ENCODE measurements at regions not wholly inside any gene's neighbourhood (a gene's known extent, or its start where the extent isn't known, plus 50 kb on each side); places are given as distances from the start of the nearest gene placed in this dataset.

- no peak overlapping the region for H3K4me3 ChIP-seq
- intact Hi-C loops (cut with DNase I, micrococcal nuclease) = no loop called here
- TF ChIP-seq CTCF (IDR thresholded peaks at IDR 0.05) = no peak
- H3K36me3 ChIP-seq (ENCODE audit: low read depth) = no peaks in the 10 kb centered on the region
- no peaks in the 10 kb centered on the region for H3K9me3 ChIP-seq
- ATAC-seq (no peak), DNase-seq (no peak)
- no peaks in the 10 kb centered on the region for H3K4me1 ChIP-seq (ENCODE audit: low read depth)
Measured at GRCh38 chr10:108523016-108523800, 1358.7 kb upstream of the SORCS1 start.

DNA sequence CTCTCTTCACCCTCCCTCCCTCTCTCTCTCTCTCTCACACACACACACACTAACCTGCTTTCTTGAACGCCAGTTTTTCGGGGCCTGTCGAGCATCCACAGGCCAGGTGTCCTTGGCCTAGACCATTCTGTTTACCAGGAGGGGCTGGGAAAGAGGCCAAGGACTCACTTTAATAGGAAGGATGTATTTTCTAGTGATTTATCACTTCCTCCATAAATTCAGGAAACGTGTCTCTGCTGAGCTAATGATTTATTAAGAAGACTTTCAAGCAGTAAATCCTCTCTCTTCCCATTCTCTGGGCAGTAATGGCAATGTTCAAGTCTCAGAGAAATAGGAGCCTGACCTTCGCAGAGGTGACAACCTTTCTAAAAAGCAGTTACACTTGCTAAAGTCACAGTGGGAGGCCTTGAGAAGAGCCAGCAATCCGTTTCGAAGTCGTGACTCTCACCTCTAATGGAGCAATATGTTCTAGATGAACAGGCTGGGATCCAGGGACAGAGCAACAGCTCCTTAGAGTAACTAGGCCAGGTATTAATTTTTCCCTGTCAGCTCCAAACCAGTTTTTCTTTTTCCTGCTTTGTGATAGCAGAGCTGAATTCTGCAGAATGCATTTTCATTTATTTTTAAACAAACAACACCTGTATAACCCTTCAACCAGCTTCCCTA, 1357.5 kb upstream of the SORCS1 start:
- DNase-seq (no peak), ATAC-seq (no peak)
- no peak overlapping the region for H3K4me3 ChIP-seq
- H3K4me1 ChIP-seq (ENCODE audit: low read depth) = no peaks in the 10 kb centered on the region
- no peak for TF ChIP-seq CTCF (IDR thresholded peaks at IDR 0.05)
- H3K9me3 ChIP-seq = no peaks in the 10 kb centered on the region
- intact Hi-C loops (cut with DNase I, micrococcal nuclease) = no loop called here
- H3K36me3 ChIP-seq (ENCODE audit: low read depth) = no peaks in the 10 kb centered on the region

GRCh38 chr10:108515821-108516220, 1351.3 kb upstream of the SORCS1 start:
- ATAC-seq = no peak
- Histone ChIP-seq H3K4me3 (no peak overlapping the region), H3K36me3 (ENCODE audit: low read depth) (no peaks in the 10 kb centered on the region), H3K9me3 (no peaks in the 10 kb centered on the region), H3K4me1 (ENCODE audit: low read depth) (no peaks in the 10 kb centered on the region)
- no peak for DNase-seq
- intact Hi-C loops (cut with DNase I, micrococcal nuclease) = no loop called here
- TF ChIP-seq CTCF (IDR thresholded peaks at IDR 0.05) = no peak

- no peak for DNase-seq
- Histone ChIP-seq H3K4me3 (no peak overlapping the region), H3K36me3 (ENCODE audit: low read depth) (no peaks in the 10 kb centered on the region), H3K9me3 (no peaks in the 10 kb centered on the region), H3K4me1 (ENCODE audit: low read depth) (no peaks in the 10 kb centered on the region)
- ATAC-seq = no peak
- TF ChIP-seq CTCF (IDR thresholded peaks at IDR 0.05) = no peak
- intact Hi-C loops (cut with DNase I, micrococcal nuclease) = no loop called here
Measured at GRCh38 chr10:108500396-108500795, 1335.9 kb upstream of the SORCS1 start.

DNA sequence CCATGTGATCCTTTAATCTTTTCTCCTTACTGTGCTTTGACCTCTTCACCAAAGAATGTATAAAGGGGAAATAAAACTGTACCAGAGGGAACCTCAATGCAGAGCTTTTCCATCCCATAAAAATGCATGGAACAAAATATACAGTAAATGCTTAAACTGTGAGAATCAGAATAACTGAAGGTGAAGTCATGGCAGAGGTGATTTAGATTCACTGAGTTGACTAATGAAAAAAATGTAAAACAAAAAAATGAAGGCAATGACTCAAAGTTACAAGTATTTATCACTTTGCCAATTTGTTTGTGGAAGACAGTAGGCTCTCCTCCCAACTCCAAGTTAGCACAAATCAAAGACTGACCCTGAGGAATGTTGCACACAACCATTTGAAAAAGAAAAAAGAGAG, 1331.6 kb upstream of the SORCS1 start:
- no peak for TF ChIP-seq CTCF (IDR thresholded peaks at IDR 0.05)
- H3K9me3 ChIP-seq = no peaks in the 10 kb centered on the region
- DNase-seq (no peak), ATAC-seq (no peak)
- H3K36me3 ChIP-seq (ENCODE audit: low read depth) = no peaks in the 10 kb centered on the region
- intact Hi-C loops (cut with DNase I, micrococcal nuclease) = no loop called here
- no peak overlapping the region for H3K4me3 ChIP-seq
- H3K4me1 ChIP-seq (ENCODE audit: low read depth) = no peaks in the 10 kb centered on the region

All from mucosa of descending colon (tissue), 3 donors.